ENCODE measurements at regions not wholly inside any gene's neighbourhood (a gene's known extent, or its start where the extent isn't known, plus 50 kb on each side); places are given as distances from the start of the nearest gene placed in this dataset.
"Not testable (repeated sequence)": the region's sequence is repeated elsewhere in the genome, so short reads cannot be mapped to it uniquely, and the experiment has no call there.

DNA sequence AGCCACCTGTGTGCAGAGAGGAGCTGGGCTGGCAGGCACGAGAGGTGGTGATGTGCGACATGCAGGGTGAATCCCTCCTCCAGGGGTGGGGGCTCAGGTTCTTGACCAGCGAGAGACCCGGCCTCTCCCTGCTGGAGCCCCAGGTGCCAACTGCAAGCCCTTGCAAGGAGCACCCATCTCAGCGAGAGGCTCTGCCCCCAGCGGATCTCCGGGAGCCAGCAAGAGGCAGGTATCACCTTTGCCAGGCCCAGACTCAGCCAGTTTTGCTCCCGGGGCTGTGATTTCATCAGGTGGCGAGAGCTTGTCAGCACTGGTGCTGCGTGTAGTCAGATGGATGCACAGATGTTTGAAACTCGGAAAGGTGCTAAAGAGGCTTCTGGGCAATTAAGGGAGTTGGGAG, 87.7 kb downstream of the TFAP2C start:
- DNase-seq (ENCODE audit: low spot score in 2 of 2) (no peak), ATAC-seq (no peak)
- Mint-ChIP-seq H3K9me3 (no peaks in the 10 kb centered on the region), H3K27ac (no peak overlapping the region), H3K36me3 (no peaks in the 10 kb centered on the region)

DNA sequence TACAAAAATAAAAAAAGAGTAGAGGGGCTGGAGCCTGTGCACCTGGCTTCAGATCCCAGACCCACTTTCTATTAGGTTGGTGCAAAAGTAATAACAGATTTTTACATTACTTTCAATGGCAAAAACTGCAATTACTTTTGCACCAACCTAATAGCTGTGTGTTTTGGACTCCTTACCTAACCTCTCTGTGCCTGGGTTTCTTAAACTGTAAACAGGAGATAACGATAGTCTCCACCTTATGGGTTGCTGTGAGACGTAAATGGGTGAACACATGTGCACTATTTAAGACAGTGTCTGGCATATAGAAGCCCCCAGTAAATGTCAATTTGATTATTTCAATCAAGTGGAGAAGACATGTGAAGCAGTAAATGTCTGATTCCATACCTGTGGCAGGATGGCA, 89.7 kb downstream of the TFAP2C start:
- no peak overlapping the region for H3K27ac Mint-ChIP-seq
- no peaks in the 10 kb centered on the region for H3K36me3 Mint-ChIP-seq
- no peak for DNase-seq (ENCODE audit: low spot score in 2 of 2)
- ATAC-seq, result no peak
- H3K9me3 Mint-ChIP-seq, result no peaks in the 10 kb centered on the region

DNA sequence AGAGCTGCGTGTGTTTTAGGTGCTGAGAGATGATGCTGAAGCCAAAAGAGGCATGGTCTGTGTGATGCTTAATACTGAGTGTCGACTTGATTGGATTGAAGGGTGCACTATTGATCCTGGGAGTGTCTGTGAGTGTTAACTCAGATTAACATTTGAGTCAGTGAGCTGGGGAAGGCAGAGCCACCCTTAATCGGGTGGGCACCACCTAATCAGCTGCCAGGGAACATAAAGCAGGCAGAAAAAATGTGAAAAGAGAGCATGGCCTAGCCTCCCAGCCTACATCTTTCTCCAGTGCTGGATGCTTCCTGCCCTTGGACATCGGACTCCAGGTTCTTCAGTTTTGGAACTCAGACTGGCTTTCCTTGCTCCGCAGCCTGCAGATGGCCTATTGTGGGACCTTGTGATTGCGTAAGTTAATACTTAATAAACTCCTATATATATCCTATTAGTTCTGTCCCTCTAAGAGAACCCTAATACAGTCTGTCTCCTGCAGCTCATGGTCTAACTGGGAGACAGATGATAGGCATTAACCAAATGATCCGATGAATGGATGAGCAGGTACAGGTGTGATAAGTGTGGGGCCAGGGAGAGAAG, 91.6 kb downstream of the TFAP2C start:
- ATAC-seq, result no peak
- no peak overlapping the region for H3K27ac Mint-ChIP-seq
- no peaks in the 10 kb centered on the region for H3K9me3 Mint-ChIP-seq
- no peak for DNase-seq (ENCODE audit: low spot score in 2 of 2)
- H3K36me3 Mint-ChIP-seq, result no peaks in the 10 kb centered on the region

DNA sequence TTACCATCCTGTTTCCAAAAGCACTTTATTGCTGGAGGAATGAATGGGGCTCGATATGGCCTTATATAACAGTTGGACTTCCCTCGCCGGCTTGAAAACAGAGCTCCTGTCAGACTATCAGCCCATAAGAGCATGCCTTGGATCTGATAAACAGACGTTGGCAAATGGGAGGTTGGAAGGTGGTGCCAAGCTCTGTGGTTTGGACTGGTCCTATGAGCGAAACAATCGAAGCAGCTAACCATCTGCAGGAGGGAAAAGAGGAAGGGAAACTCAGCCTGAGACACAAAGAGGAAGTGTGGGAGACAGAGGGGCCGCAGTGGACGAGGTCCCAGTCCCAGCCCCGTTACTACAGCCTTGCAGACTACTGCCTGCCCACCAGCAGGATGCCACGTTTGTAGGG, 92.9 kb downstream of the TFAP2C start:
- Mint-ChIP-seq H3K27ac (no peak overlapping the region), H3K36me3 (no peaks in the 10 kb centered on the region), H3K9me3 (no peaks in the 10 kb centered on the region)
- DNase-seq (ENCODE audit: low spot score in 2 of 2) (no peak), ATAC-seq (no peak)

DNA sequence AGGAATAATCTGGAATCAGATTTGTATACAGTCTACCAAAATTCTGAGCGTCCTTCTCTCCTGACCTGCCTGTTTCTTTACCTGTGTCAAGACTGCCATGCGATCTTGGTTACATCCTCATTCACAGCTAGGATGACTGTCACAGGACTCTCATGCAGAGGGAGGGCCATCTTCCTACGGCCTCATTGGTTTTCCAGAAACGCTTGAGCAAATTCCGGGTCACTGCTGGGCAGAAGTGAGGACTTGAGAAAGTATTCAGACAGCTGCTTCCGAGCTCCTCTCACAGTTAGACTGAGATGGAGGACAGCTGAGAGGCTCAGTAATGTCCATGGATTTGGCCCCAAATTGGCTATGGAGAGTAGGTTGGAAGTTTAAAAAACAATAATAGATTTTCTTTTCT, 94.2 kb downstream of the TFAP2C start:
- DNase-seq (ENCODE audit: low spot score in 2 of 2) (no peak), ATAC-seq (no peak)
- Mint-ChIP-seq H3K27ac (no peak overlapping the region), H3K9me3 (no peaks in the 10 kb centered on the region), H3K36me3 (no peaks in the 10 kb centered on the region)

DNA sequence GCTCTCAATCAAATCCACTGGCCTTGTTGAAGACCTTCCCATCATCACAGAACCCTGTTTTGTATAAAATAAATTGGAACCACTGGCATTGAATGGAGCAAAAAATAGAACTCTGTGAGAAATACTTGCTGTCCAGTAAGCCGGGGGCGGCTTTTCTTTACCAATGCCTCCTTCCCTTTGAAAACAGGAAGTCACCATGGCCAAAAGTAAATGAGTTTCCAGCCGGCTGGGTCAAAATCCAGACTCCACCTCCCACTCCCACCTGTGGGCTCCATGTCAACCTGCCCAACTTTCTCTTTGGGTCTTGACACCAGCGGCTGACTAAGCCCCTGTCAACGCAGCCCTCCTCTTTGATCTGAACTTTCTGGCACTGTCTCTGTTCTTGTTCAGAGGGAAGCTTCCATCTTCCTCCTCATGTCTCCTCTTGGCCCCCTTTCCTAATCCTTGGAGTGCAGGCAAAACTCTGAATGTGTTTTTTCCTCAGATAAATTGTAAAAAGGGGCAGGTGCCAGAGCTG, 95.2 kb downstream of the TFAP2C start:
- DNase-seq (ENCODE audit: low spot score in 2 of 2) (no peak), ATAC-seq (no peak)
- no peaks in the 10 kb centered on the region for H3K9me3 Mint-ChIP-seq
- H3K27ac Mint-ChIP-seq, result no peak overlapping the region
- H3K36me3 Mint-ChIP-seq, result no peaks in the 10 kb centered on the region

DNA sequence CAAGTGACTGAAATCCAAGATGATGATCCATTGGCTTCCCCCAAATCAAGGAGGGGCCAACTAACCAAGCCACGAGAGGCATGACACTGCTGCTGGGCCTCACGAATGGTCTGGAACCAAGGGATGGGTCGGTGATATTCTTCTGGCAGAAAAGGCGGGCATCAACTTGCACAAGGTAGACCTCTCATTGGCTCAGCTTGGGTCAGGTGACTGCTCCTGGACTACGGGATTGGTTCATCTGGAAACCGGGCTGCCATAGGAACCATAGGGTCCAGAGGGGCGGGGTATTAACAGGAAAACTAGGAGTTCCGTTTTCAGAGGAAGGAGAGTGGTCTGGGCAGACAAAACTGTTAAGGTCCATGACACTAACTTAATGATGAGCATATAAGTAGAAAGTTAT, 100.9 kb downstream of the TFAP2C start:
- DNase-seq (ENCODE audit: low spot score in 2 of 2) (no peak), ATAC-seq (no peak)
- Mint-ChIP-seq H3K36me3 (no peaks in the 10 kb centered on the region), H3K9me3 (no peaks in the 10 kb centered on the region), H3K27ac (no peak overlapping the region)

DNA sequence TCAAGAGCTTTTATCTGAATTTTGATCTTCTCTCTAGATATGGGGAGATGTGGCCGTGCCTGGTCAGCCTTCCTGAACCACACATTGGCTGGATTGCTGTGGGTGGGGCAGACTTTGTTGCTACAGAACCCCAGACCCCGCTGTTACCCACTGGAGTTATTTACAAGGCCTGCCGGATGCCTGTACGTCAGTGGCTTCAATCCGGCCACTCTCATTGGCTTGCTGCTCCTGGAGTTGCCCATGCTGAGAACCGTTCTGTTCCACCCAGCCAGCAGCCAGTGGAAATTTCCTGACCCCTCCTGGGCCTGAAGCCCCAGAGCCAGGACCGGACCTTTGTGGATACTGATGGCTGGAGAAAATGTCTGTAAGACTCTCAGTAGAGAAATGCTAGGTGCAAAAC, 101.9 kb downstream of the TFAP2C start:
- DNase-seq (ENCODE audit: low spot score in 2 of 2) (no peak), ATAC-seq (no peak)
- Mint-ChIP-seq H3K27ac (no peak overlapping the region), H3K9me3 (no peaks in the 10 kb centered on the region), H3K36me3 (no peaks in the 10 kb centered on the region)

DNA sequence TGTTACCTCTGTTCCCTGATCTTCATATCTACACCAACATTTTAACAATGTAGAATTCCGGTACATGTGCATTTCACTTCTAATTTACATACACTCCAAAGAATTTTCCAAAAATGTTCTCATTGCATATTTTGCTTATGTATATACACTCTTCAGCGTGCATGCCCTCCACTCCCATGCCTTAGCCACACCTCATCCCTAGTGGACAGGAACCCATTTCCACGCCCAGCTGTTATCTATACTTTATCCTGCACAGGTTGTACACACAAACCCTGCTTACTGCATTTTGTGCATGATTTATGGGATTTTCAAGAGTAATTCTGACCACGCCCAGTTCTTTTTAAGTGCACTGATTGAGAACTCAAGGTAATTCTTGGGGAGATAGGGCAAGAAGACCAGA, 102.4 kb downstream of the TFAP2C start:
- DNase-seq (ENCODE audit: low spot score in 2 of 2), result no peak
- no peaks in the 10 kb centered on the region for H3K36me3 Mint-ChIP-seq
- ATAC-seq, result no peak
- no peak overlapping the region for H3K27ac Mint-ChIP-seq
- no peaks in the 10 kb centered on the region for H3K9me3 Mint-ChIP-seq

DNA sequence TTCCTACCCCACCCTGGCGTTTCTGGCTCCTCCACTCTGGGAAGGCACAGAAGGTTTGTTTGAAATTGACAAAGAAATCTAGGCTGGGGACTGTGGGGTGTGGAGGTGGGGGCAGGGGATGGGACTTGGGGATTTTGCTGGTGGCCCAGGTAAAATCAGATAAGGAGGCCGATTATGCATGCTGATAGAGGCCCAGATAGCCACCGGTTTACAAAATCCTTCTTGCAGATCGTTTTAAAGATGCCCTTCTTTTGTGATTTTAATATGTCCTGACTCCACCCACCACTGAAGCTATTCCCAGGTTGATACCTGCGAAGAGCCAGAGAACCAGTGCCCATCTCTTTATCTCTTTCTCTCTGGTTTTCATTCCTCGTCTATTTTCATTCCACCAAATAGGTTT, 104.9 kb downstream of the TFAP2C start:
- Mint-ChIP-seq H3K27ac (no peak overlapping the region), H3K36me3 (no peaks in the 10 kb centered on the region), H3K9me3 (no peaks in the 10 kb centered on the region)
- ATAC-seq, result no peak
- DNase-seq (ENCODE audit: low spot score in 2 of 2), result no peak

DNA sequence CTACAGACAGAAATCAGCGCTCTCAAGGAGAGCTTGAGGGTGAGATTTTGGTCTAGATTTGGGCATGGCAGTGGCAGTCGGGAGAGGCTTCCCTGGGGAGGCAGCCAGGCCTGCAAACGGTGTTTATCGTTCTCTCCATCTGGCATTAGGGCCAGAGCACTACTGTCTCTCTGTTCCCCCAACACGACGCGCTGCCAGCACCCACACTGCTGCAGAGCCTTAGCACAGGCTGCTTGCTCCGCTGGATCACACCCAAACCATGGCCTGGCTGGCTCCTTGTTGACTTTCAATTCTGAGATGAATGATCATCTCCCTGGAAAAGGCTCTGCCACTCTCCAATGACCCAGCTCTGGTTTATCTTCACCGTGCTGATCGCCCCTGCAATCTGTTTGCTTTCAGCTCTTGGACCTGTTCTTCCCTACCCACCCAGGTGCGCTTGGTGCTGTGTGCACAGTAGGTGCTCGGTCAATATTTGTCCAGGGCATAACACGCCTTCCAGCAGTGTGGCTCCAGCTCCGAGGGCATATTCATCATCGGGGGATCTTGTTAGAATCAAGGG, 106.1 kb downstream of the TFAP2C start:
- H3K9me3 Mint-ChIP-seq, result no peaks in the 10 kb centered on the region
- ATAC-seq (no peak), DNase-seq (ENCODE audit: low spot score in 2 of 2) (no peak)
- H3K27ac Mint-ChIP-seq, result no peak overlapping the region
- no peaks in the 10 kb centered on the region for H3K36me3 Mint-ChIP-seq

DNA sequence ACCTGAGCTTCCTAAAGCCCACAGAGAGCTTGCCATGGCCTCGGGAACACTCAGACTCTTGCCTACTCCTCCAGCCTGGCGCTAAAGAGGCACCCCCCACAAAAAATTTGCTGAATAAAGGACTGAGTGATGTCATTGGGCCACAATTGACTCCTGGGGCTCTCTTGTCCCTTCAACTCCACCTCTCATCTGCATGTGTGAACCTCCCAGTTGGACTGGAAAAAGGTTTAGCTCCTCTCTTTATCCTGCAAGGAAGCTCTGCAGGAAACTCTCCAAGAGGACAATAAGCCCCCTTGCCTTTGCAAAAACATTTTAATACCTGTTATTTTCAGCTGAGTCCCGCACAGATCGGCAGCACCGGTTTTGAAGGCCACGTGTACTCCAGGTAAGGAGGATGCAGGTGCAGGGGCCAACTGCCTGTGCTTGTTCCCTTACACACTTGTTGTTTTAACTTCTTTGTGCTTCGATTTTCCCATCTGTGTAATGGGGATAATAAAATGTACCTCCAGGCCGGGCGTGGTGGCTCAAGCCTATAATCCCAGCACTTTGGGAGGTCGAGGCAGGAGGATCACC, 107.3 kb downstream of the TFAP2C start:
- DNase-seq (ENCODE audit: low spot score in 2 of 2) (no peak), ATAC-seq (no peak)
- Mint-ChIP-seq H3K9me3 (no peaks in the 10 kb centered on the region), H3K27ac (no peak overlapping the region), H3K36me3 (no peaks in the 10 kb centered on the region)

DNA sequence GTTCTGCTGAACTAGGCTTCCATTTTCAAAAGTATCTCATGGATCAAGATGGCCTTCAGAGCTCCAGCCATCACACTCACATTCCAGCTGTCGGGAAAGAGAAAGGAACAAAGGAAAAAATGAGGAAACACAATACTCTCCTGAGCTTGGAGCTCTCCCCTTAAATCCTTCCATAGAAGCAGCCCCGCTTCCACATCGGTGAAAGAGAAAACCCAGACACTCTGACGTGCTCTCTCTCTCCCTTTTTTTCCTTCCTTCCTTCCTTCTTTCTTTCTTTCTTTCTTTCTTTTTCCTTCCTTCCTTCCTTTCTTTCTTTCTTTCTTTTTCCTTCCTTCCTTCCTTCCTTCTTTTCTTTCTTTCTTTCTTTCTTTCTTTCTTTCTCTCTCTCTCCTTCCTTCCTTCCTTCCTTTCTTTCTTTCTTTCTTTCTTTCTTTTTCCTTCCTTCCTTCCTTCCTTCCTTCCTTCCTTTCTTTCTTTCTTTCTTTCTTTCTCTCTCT, 115.3 kb downstream of the TFAP2C start:
- H3K36me3 Mint-ChIP-seq; H3K27ac Mint-ChIP-seq; H3K9me3 Mint-ChIP-seq; ATAC-seq; DNase-seq (ENCODE audit: low spot score in 2 of 2): not testable (repeated sequence)

DNA sequence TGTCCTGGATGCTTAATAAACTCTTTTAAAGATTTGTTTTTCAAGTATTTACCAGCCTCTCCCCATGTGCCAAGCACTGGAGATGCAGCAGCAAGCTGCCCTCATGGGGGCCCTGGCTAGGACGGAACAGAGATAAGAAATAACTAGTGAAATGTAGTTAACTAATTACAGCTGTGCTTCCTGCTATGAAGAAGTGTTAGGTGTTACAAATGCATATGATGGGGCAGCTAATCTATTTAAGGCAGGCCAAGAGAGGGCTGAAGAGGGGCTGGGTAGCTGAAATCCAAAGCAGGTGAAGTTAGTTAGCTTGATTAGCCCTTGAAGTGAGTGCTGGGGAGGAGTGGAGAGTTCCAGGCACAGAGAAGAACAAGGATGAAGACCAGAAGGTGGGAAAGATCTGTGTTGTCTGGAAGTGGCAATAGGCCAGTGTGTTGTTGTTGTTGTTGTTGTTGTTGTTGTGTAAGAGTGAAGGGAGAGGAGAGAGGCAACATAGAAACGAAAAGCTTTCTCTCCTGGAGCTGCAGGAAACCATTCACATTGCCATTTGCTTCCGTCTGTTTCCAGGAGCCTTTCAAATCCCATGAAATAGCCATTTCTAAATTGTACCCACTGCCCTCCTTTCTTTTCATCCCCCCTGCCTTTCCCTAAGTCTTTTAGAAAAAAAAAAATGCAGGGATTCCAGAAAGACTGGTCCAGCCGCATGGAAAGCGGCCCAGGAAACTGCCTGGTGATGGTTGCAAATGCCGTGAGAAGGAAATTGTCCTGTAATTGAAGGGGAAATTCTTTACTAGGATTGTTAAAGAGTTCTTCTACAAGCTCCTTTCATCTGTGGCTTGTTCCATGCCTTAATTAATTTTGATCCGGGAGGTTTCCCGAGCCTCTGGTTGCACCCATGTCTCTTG, 119.6 kb downstream of the TFAP2C start:
- Mint-ChIP-seq H3K9me3 (no peaks in the 10 kb centered on the region), H3K27ac (no peak overlapping the region), H3K36me3 (no peaks in the 10 kb centered on the region)
- DNase-seq (ENCODE audit: low spot score in 2 of 2) (no peak), ATAC-seq (no peak)

DNA sequence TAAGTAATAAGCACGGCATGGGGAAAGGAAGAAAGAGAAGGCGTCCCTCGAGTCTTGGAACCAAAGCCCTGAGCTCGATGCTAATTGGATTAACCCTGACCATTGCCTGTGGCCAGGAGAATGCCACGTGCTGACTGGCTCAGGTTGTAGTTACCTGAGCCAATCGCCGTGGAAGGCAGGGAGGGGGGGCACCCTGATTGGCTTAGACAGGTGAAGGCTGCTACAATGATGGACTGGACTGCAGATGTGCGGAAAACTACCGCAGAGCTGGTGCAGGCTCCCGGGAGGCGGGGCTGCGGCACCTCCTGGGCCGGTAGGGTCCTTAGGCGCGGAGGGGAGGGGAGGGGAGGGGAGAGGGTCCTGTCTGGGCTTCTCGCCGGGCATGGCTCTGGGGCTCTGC, 121.3 kb downstream of the TFAP2C start:
- ATAC-seq (no peak), DNase-seq (ENCODE audit: low spot score in 2 of 2) (no peak)
- Mint-ChIP-seq H3K27ac (no peak overlapping the region), H3K36me3 (no peaks in the 10 kb centered on the region), H3K9me3 (no peaks in the 10 kb centered on the region)

DNA sequence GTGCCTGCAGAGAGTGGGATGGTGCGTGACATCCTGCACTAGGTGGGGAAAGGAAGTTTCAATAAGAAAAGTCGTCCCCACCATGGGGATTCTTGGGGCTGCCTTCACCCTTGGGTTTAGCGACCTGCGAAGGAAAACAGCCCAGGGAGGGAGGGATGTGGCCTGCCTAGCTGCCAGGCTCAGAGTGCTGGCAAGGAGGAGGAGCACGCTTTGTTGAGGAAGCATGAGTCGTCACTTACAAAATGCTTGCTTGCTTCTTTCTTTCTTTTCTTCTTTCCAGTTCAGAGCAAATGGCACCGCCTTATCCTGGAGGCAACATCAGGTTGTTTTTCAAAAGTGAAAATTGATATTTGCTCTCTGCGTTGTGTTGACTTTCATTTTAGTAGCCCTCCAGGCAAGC, 123.2 kb downstream of the TFAP2C start:
- Mint-ChIP-seq H3K27ac (no peak overlapping the region), H3K9me3 (peaks cover 0 to under 1% of the 10 kb centered on the region in 2 donors), H3K36me3 (no peaks in the 10 kb centered on the region)

DNA sequence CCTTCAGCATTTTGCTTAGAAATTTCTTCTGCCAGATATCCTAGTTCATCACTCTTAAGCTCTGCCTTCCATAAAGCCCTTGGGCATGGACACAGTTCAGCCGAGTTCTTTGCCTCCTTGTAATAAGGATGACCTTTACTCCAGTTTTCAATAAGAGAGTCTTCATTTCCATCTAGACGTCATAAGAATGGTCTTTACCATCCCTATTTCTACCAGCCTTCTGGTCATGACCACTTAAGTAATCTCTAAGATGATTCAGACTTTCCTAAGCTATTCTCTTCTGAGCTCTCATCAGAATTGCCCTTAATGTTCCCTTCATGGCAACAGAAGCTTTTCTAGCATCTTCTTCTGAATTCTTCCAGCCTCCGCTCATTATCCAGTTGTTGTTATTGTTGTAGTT, 126.1 kb downstream of the TFAP2C start:
- Mint-ChIP-seq H3K27ac (no peak overlapping the region), H3K9me3 (peaks cover 3 to 4% of the 10 kb centered on the region in 2 donors), H3K36me3 (no peaks in the 10 kb centered on the region)
- ATAC-seq (no peak), DNase-seq (ENCODE audit: low spot score in 2 of 2) (no peak)

More for the DNA sequence above, 123.2 kb downstream of the TFAP2C start:
- no peak for ATAC-seq
- DNase-seq (ENCODE audit: low spot score in 2 of 2), result no peak
